Thoracic aorta (tissue), 2 donors: ENCODE measurements at regions not wholly inside any gene's neighbourhood (a gene's known extent, or its start where the extent isn't known, plus 50 kb on each side); places are given as distances from the start of the nearest gene placed in this dataset.

Experiments used
- ATAC-seq: fragments of 150-250 bp; one replicate; pipeline ENCODE4 v1.8.0; 2017; ENCODE audit warnings: low read depth; ENCODE audit not compliant: insufficient number of reproducible peaks, low FRiP score
- DNase-seq: peaks from one replicate; pipeline ENCODE4 v3.0.0-alpha.2; 2020; ENCODE audit warnings: low spot score
- H3K27ac ChIP-seq, 2 donors: fragments of 200-600 bp; sonication (generic); 1 replicate in 1 of 2; 2 replicates in 1 of 2; pipeline ENCODE4 v1.5.1; 2016; ENCODE audit warnings: mild to moderate bottlenecking in 2 of 2, moderate library complexity in 2 of 2
- H3K27me3 ChIP-seq: fragments of 200-600 bp; sonication (generic); replicated peaks from 2 replicates; pipeline ENCODE4 v1.6.0; 2016; ENCODE audit warnings: mild to moderate bottlenecking; ENCODE audit not compliant: insufficient read depth
- H3K36me3 ChIP-seq: fragments of 200-600 bp; sonication (generic); one replicate; pipeline ENCODE4 v1.5.1; 2016
- H3K4me1 ChIP-seq, 2 donors: fragments of 200-600 bp; sonication (generic); 1 replicate in 1 of 2; 2 replicates in 1 of 2; pipeline versions ENCODE4 v1.5.1 to v1.6.0; 2016; ENCODE audit warnings: low read depth in 2 of 2, mild to moderate bottlenecking in 1 of 2; ENCODE audit not compliant: control insufficient read depth in 1 of 2
- H3K4me3 ChIP-seq: fragments of 200-600 bp; sonication (generic); 2 replicates; pipeline ENCODE4 v1.5.1; 2016; ENCODE audit warnings: mild to moderate bottlenecking
- H3K9me3 ChIP-seq: fragments of 200-600 bp; sonication (generic); 2 replicates; pipeline ENCODE4 v1.5.1; 2016
- CTCF ChIP-seq: fragments of 200-600 bp; sonication (generic); IDR thresholded peaks from one replicate; pipeline ENCODE4 v1.5.1; 2019; ENCODE audit warnings: antibody characterized with exemption

GRCh38 chr12:68453278-68453677, 121.1 kb upstream of the MDM1 start:
- H3K27me3 ChIP-seq = no peaks in the 10 kb centered on the region
- no peaks in the 10 kb centered on the region for H3K9me3 ChIP-seq
- DNase-seq (no peak), ATAC-seq (no peak)
- H3K4me1 ChIP-seq = peaks cover 12 to 21% of the 10 kb centered on the region in 2 donors
- H3K36me3 ChIP-seq = no peaks in the 10 kb centered on the region
- H3K27ac ChIP-seq = no peak overlapping the region
- H3K4me3 ChIP-seq = no peak overlapping the region
- TF ChIP-seq CTCF = no peak

GRCh38 chr12:68453876-68454275, 121.7 kb upstream of the MDM1 start:
- H3K27ac ChIP-seq = no peak overlapping the region
- no peak for TF ChIP-seq CTCF
- no peaks in the 10 kb centered on the region for H3K9me3 ChIP-seq
- DNase-seq (no peak), ATAC-seq (no peak)
- H3K27me3 ChIP-seq = no peaks in the 10 kb centered on the region
- peaks cover 12 to 21% of the 10 kb centered on the region in 2 donors for H3K4me1 ChIP-seq
- no peak overlapping the region for H3K4me3 ChIP-seq
- H3K36me3 ChIP-seq = no peaks in the 10 kb centered on the region

- no peaks in the 10 kb centered on the region for H3K9me3 ChIP-seq
- ATAC-seq (no peak), DNase-seq (no peak)
- peaks cover 12 to 21% of the 10 kb centered on the region in 2 donors for H3K4me1 ChIP-seq
- H3K27me3 ChIP-seq = no peaks in the 10 kb centered on the region
- no peak overlapping the region for H3K27ac ChIP-seq
- no peak overlapping the region for H3K4me3 ChIP-seq
- no peak for TF ChIP-seq CTCF
- no peaks in the 10 kb centered on the region for H3K36me3 ChIP-seq
These were observed 122.7 kb upstream of the MDM1 start for GRCh38 chr12:68454892-68455291.

- ATAC-seq = no peak
- Histone ChIP-seq H3K27ac (no peak overlapping the region), H3K36me3 (no peaks in the 10 kb centered on the region), H3K9me3 (no peaks in the 10 kb centered on the region), H3K4me1 (peaks cover 12 to 17% of the 10 kb centered on the region in 2 donors), H3K4me3 (no peak overlapping the region), H3K27me3 (no peaks in the 10 kb centered on the region)
- TF ChIP-seq CTCF = no peak
- no peak for DNase-seq
These were observed 123.7 kb upstream of the MDM1 start for GRCh38 chr12:68455691-68456345.

- Histone ChIP-seq H3K4me3 (no peak overlapping the region), H3K9me3 (no peaks in the 10 kb centered on the region), H3K36me3 (no peaks in the 10 kb centered on the region), H3K4me1 (peaks cover 0 to 3% of the 10 kb centered on the region in 2 donors), H3K27ac (no peak overlapping the region), H3K27me3 (no peaks in the 10 kb centered on the region)
- no peak for TF ChIP-seq CTCF
- ATAC-seq = no peak
- DNase-seq = no peak
These were observed 126.7 kb upstream of the MDM1 start for GRCh38 chr12:68458866-68459265.
